Osteocyte (in vitro differentiated cells): ENCODE measurements at regions not wholly inside any gene's neighbourhood (a gene's known extent, or its start where the extent isn't known, plus 50 kb on each side); places are given as distances from the start of the nearest gene placed in this dataset.

Experiments
- DNase-seq: peaks from one replicate; pipeline ENCODE4 v3.0.0; 2021; ENCODE audit warnings: mixed read lengths; ENCODE audit not compliant: unreplicated experiment; ENCODE audit errors: extremely low spot score
- H3K27ac Mint-ChIP-seq: one replicate; pipeline ENCODE4 v1.8.0; 2021; ENCODE audit warnings: mild to moderate bottlenecking, mixed read lengths; ENCODE audit not compliant: unreplicated experiment
- H3K27me3 Mint-ChIP-seq: one replicate; pipeline ENCODE4 v1.8.0; 2021; ENCODE audit warnings: mixed read lengths; ENCODE audit not compliant: unreplicated experiment
- H3K36me3 Mint-ChIP-seq: one replicate; pipeline ENCODE4 v1.8.0; 2021; ENCODE audit warnings: mixed read lengths; ENCODE audit not compliant: unreplicated experiment
- H3K4me1 Mint-ChIP-seq: one replicate; pipeline ENCODE4 v1.8.0; 2021; ENCODE audit warnings: mixed read lengths; ENCODE audit not compliant: unreplicated experiment
- H3K4me3 Mint-ChIP-seq: one replicate; pipeline ENCODE4 v1.8.0; 2021; ENCODE audit warnings: mild to moderate bottlenecking, moderate library complexity, mixed read lengths; ENCODE audit not compliant: unreplicated experiment
- H3K9me3 Mint-ChIP-seq: one replicate; pipeline ENCODE4 v1.8.0; 2021; ENCODE audit warnings: mixed read lengths; ENCODE audit not compliant: unreplicated experiment
- TF ChIP-seq, protein P1 (sequence below): fragments of 200-600 bp; sonication (generic); IDR thresholded peaks from 2 replicates; pipeline ENCODE4 v1.5.0; 2021; ENCODE audit warnings: antibody characterized with exemption, mild to moderate bottlenecking, moderate library complexity

DNA sequence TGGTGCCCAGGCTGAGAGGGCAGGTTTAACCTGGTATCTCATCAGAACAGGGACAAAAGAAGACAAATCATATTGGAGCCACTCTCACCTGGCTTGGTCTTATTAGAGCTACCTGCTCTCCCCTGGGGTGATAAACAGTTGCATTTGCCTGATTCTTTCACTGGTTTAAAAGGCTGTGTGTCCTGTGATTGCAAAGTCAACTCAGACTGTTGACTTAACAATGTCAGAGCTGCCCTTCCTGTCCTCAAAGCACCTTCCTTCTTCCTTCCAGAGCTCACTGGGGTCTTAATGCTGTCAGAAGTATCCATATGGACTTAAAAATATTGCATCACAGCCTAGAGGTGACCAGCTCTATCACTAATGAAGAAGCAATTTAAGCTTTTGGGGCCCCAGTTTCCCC lies 50.5 kb upstream of the MINAR1 start:
- TF ChIP-seq, protein P1, sequence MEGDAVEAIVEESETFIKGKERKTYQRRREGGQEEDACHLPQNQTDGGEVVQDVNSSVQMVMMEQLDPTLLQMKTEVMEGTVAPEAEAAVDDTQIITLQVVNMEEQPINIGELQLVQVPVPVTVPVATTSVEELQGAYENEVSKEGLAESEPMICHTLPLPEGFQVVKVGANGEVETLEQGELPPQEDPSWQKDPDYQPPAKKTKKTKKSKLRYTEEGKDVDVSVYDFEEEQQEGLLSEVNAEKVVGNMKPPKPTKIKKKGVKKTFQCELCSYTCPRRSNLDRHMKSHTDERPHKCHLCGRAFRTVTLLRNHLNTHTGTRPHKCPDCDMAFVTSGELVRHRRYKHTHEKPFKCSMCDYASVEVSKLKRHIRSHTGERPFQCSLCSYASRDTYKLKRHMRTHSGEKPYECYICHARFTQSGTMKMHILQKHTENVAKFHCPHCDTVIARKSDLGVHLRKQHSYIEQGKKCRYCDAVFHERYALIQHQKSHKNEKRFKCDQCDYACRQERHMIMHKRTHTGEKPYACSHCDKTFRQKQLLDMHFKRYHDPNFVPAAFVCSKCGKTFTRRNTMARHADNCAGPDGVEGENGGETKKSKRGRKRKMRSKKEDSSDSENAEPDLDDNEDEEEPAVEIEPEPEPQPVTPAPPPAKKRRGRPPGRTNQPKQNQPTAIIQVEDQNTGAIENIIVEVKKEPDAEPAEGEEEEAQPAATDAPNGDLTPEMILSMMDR: no peak
- H3K36me3 Mint-ChIP-seq: peaks cover 3% of the 10 kb centered on the region
- no peaks in the 10 kb centered on the region for H3K4me1 Mint-ChIP-seq
- no peaks in the 10 kb centered on the region for H3K27me3 Mint-ChIP-seq
- no peak for DNase-seq
- H3K9me3 Mint-ChIP-seq: no peaks in the 10 kb centered on the region
- no peak overlapping the region for H3K4me3 Mint-ChIP-seq
- no peak overlapping the region for H3K27ac Mint-ChIP-seq
